HG03354 (cell line): ENCODE measurements at regions not wholly inside any gene's neighbourhood (a gene's known extent, or its start where the extent isn't known, plus 50 kb on each side); places are given as distances from the start of the nearest gene placed in this dataset.
A peak's percentile ranks its signal among the peaks of the same experiment; 100 is the strongest.
"Not testable (repeated sequence)": the region's sequence is repeated elsewhere in the genome, so short reads cannot be mapped to it uniquely, and the experiment has no call there.

Experiments used
- ATAC-seq: cut with Tn5 transposase; IDR thresholded peaks from one replicate; pipeline ENCODE4 v1.9.1; 2021; ENCODE audit warnings: mild to moderate bottlenecking; ENCODE audit not compliant: unreplicated experiment, poor library complexity, severe bottlenecking

GRCh38 chr11:67806728-67807235, 132.4 kb upstream of the ALDH3B2 start:
- not testable (repeated sequence) for ATAC-seq

- ATAC-seq: not testable (repeated sequence)
These were observed 131.8 kb upstream of the ALDH3B2 start for GRCh38 chr11:67806183-67806582.

GRCh38 chr11:67805253-67806126, 131.1 kb upstream of the ALDH3B2 start:
- ATAC-seq: peak; percentile 94

GRCh38 chr11:67804435-67805252, 130.2 kb upstream of the ALDH3B2 start:
- peak; percentile 12 for ATAC-seq

GRCh38 chr11:67803519-67803918, 129.1 kb upstream of the ALDH3B2 start:
- ATAC-seq: not testable (repeated sequence)

- ATAC-seq: not testable (repeated sequence)
These were observed 128.6 kb upstream of the ALDH3B2 start for GRCh38 chr11:67803055-67803454.

GRCh38 chr11:67802623-67803022, 128.2 kb upstream of the ALDH3B2 start:
- ATAC-seq: not testable (repeated sequence)

- not testable (repeated sequence) for ATAC-seq
These were observed 127.0 kb upstream of the ALDH3B2 start for GRCh38 chr11:67801397-67801796.

GRCh38 chr11:67800591-67800990, 126.2 kb upstream of the ALDH3B2 start:
- not testable (repeated sequence) for ATAC-seq

GRCh38 chr11:67799808-67800207, 125.4 kb upstream of the ALDH3B2 start:
- ATAC-seq: not testable (repeated sequence)

GRCh38 chr11:67797726-67798521, 123.5 kb upstream of the ALDH3B2 start:
- ATAC-seq: not testable (repeated sequence)

- ATAC-seq: no peak
These were observed 121.3 kb upstream of the ALDH3B2 start for GRCh38 chr11:67795746-67796145.

GRCh38 chr11:67793750-67794149, 119.3 kb upstream of the ALDH3B2 start:
- not testable (repeated sequence) for ATAC-seq

GRCh38 chr11:67792273-67792990, 118.0 kb upstream of the ALDH3B2 start:
- not testable (repeated sequence) for ATAC-seq

GRCh38 chr11:67791598-67792170, 117.3 kb upstream of the ALDH3B2 start:
- ATAC-seq: not testable (repeated sequence)

GRCh38 chr11:67788341-67788695, 113.9 kb upstream of the ALDH3B2 start:
- not testable (repeated sequence) for ATAC-seq

GRCh38 chr11:67787681-67788340, 113.4 kb upstream of the ALDH3B2 start:
- not testable (repeated sequence) for ATAC-seq

- not testable (repeated sequence) for ATAC-seq
These were observed 107.5 kb upstream of the ALDH3B2 start for GRCh38 chr11:67781967-67782366.
